ENCODE measurements at regions not wholly inside any gene's neighbourhood (a gene's known extent, or its start where the extent isn't known, plus 50 kb on each side); places are given as distances from the start of the nearest gene placed in this dataset.

GRCh38 chr6:30396833-30397479 is 52.0 kb downstream of the RPP21 start:
- H3K9me3 Mint-ChIP-seq: no peaks in the 10 kb centered on the region
- H3K27ac Mint-ChIP-seq: no peak overlapping the region
- peaks cover 42% of the 10 kb centered on the region for H3K27me3 Mint-ChIP-seq
- no peaks in the 10 kb centered on the region for H3K36me3 Mint-ChIP-seq (ENCODE audit: low read depth)
- no peaks in the 10 kb centered on the region for H3K4me1 Mint-ChIP-seq (ENCODE audit: low read depth)
- H3K4me3 Mint-ChIP-seq: no peak overlapping the region

GRCh38 chr6:30397697-30398096 is 52.7 kb downstream of the RPP21 start:
- Mint-ChIP-seq H3K27me3 (peaks cover 42% of the 10 kb centered on the region), H3K27ac (no peak overlapping the region), H3K9me3 (no peaks in the 10 kb centered on the region), H3K4me3 (no peak overlapping the region), H3K36me3 (ENCODE audit: low read depth) (no peaks in the 10 kb centered on the region), H3K4me1 (ENCODE audit: low read depth) (no peaks in the 10 kb centered on the region)

- Mint-ChIP-seq H3K27ac (no peak overlapping the region), H3K36me3 (ENCODE audit: low read depth) (no peaks in the 10 kb centered on the region), H3K9me3 (no peaks in the 10 kb centered on the region), H3K4me1 (ENCODE audit: low read depth) (no peaks in the 10 kb centered on the region), H3K4me3 (no peak overlapping the region), H3K27me3 (peaks cover 40% of the 10 kb centered on the region)
Measured at GRCh38 chr6:30399390-30400058, 54.6 kb downstream of the RPP21 start.

GRCh38 chr6:30405934-30406333 is 61.0 kb downstream of the RPP21 start:
- Mint-ChIP-seq H3K4me3 (no peak overlapping the region), H3K27me3 (peaks cover 65% of the 10 kb centered on the region), H3K4me1 (ENCODE audit: low read depth) (peaks cover 9% of the 10 kb centered on the region), H3K27ac (no peak overlapping the region), H3K9me3 (peaks cover 12% of the 10 kb centered on the region), H3K36me3 (ENCODE audit: low read depth) (no peaks in the 10 kb centered on the region)

GRCh38 chr6:30409184-30409583 is 64.2 kb downstream of the RPP21 start:
- Mint-ChIP-seq H3K4me1 (ENCODE audit: low read depth) (peaks cover 15% of the 10 kb centered on the region), H3K9me3 (peaks cover 12% of the 10 kb centered on the region), H3K36me3 (ENCODE audit: low read depth) (no peaks in the 10 kb centered on the region), H3K27ac (no peak overlapping the region), H3K27me3 (peaks cover 83% of the 10 kb centered on the region), H3K4me3 (no peak overlapping the region)

- peaks cover 6% of the 10 kb centered on the region for H3K4me1 Mint-ChIP-seq (ENCODE audit: low read depth)
- H3K9me3 Mint-ChIP-seq: peaks cover 12% of the 10 kb centered on the region
- H3K27me3 Mint-ChIP-seq: peaks cover 70% of the 10 kb centered on the region
- H3K36me3 Mint-ChIP-seq (ENCODE audit: low read depth): no peaks in the 10 kb centered on the region
- H3K4me3 Mint-ChIP-seq: peak overlapping the region; percentile 52
- no peak overlapping the region for H3K27ac Mint-ChIP-seq
Measured at GRCh38 chr6:30411515-30412207, 66.7 kb downstream of the RPP21 start.

- Mint-ChIP-seq H3K27me3 (peaks cover 48% of the 10 kb centered on the region), H3K9me3 (no peaks in the 10 kb centered on the region), H3K4me1 (ENCODE audit: low read depth) (no peaks in the 10 kb centered on the region)
Measured at GRCh38 chr6:30418448-30418847, 70.9 kb upstream of the HLA-E start.

GRCh38 chr6:30424549-30424948 is 64.8 kb upstream of the HLA-E start:
- H3K27me3 Mint-ChIP-seq: peaks cover 75% of the 10 kb centered on the region
- H3K27ac Mint-ChIP-seq: no peak overlapping the region
- no peak overlapping the region for H3K4me3 Mint-ChIP-seq
- H3K9me3 Mint-ChIP-seq: no peaks in the 10 kb centered on the region
- H3K36me3 Mint-ChIP-seq (ENCODE audit: low read depth): no peaks in the 10 kb centered on the region
- H3K4me1 Mint-ChIP-seq (ENCODE audit: low read depth): no peaks in the 10 kb centered on the region

More at GRCh38 chr6:30418448-30418847, 70.9 kb upstream of the HLA-E start:
- Mint-ChIP-seq H3K27ac (no peak overlapping the region), H3K36me3 (ENCODE audit: low read depth) (no peaks in the 10 kb centered on the region), H3K4me3 (no peak overlapping the region)
